DOHH2 (cell line): ENCODE measurements at regions not wholly inside any gene's neighbourhood (a gene's known extent, or its start where the extent isn't known, plus 50 kb on each side); places are given as distances from the start of the nearest gene placed in this dataset.

ENCODE experiments used
- H3F3A ChIP-seq: fragments of 200-600 bp; sonication (generic), shearing (Covaris generic); 2 replicates; pipeline ENCODE4 v1.6.0; 2016; ENCODE audit warnings: antibody characterized with exemption, mild to moderate bottlenecking; ENCODE audit not compliant: control insufficient read depth, insufficient read depth
- H3K27ac ChIP-seq: fragments of 200-600 bp; sonication (generic); 2 replicates; pipeline ENCODE4 v1.5.1; 2014; ENCODE audit warnings: low read depth, mild to moderate bottlenecking, low read length, moderate library complexity
- H3K27me3 ChIP-seq: fragments of 200-600 bp; sonication (generic); 2 replicates; pipeline ENCODE4 v1.6.1; 2014; ENCODE audit warnings: mild to moderate bottlenecking, low read length, mixed read lengths; ENCODE audit not compliant: control insufficient read depth
- H3K36me3 ChIP-seq: fragments of 200-600 bp; sonication (generic); 2 replicates; pipeline ENCODE4 v1.6.1; 2014; ENCODE audit warnings: mild to moderate bottlenecking, low read length, moderate library complexity, mixed read lengths; ENCODE audit not compliant: control insufficient read depth
- H3K4me1 ChIP-seq: fragments of 200-600 bp; sonication (generic); 2 replicates; pipeline ENCODE4 v1.6.1; 2014; ENCODE audit warnings: mild to moderate bottlenecking, low read length, mixed read lengths; ENCODE audit not compliant: control insufficient read depth
- H3K4me2 ChIP-seq: fragments of 200-600 bp; sonication (generic); 2 replicates; pipeline ENCODE4 v1.6.0; 2014; ENCODE audit warnings: mild to moderate bottlenecking, low read length, moderate library complexity
- H3K4me3 ChIP-seq: fragments of 200-600 bp; sonication (generic); 2 replicates; pipeline ENCODE4 v1.5.1; 2014; ENCODE audit warnings: mild to moderate bottlenecking, low read length, mixed read lengths
- H3K79me2 ChIP-seq: fragments of 200-600 bp; sonication (generic); 2 replicates; pipeline ENCODE4 v1.6.1; 2014; ENCODE audit warnings: mild to moderate bottlenecking, low read length, mixed read lengths; ENCODE audit not compliant: control insufficient read depth
- H3K9me2 ChIP-seq: fragments of 200-600 bp; sonication (generic); replicated peaks from 2 replicates; pipeline ENCODE4 v1.6.1; 2014; ENCODE audit warnings: mild to moderate bottlenecking, low read length, mixed read lengths; ENCODE audit not compliant: control insufficient read depth
- H3K9me3 ChIP-seq: fragments of 200-600 bp; sonication (generic); 2 replicates; pipeline ENCODE4 v1.6.1; 2014; ENCODE audit warnings: antibody characterized with exemption, low read length, mixed read lengths; ENCODE audit not compliant: control insufficient read depth, insufficient read depth
- H4K20me1 ChIP-seq: fragments of 200-600 bp; sonication (generic); 2 replicates; pipeline ENCODE4 v1.6.0; 2014; ENCODE audit warnings: low read depth, mild to moderate bottlenecking, antibody characterized with exemption, low read length, moderate library complexity; ENCODE audit not compliant: control insufficient read depth, insufficient read depth
- CTCF ChIP-seq: fragments of 200-600 bp; sonication (generic); IDR thresholded peaks from one replicate; pipeline ENCODE4 v1.5.1; 2014; ENCODE audit warnings: antibody characterized with exemption, mild to moderate bottlenecking, low read depth, low read length; ENCODE audit not compliant: poor library complexity, severe bottlenecking
- EZH2phosphoT487 ChIP-seq: fragments of 200-600 bp; sonication (generic); IDR thresholded peaks from 2 replicates; pipeline ENCODE4 v1.6.1; 2017; ENCODE audit warnings: borderline replicate concordance, mild to moderate bottlenecking, antibody characterized with exemption, low read length, moderate library complexity, mixed read lengths

GRCh38 chr1:73167009-73167657 lies 884.8 kb upstream of the NEGR1 start:
- H3K27me3 ChIP-seq, result no peaks in the 10 kb centered on the region

GRCh38 chr1:73162564-73162963 lies 880.2 kb upstream of the NEGR1 start:
- no peaks in the 10 kb centered on the region for H3F3A ChIP-seq
- no peaks in the 10 kb centered on the region for H3K79me2 ChIP-seq
- TF ChIP-seq EZH2phosphoT487, result no peak
- no peak for TF ChIP-seq CTCF
- no peak overlapping the region for H3K27ac ChIP-seq
- no peak overlapping the region for H3K4me2 ChIP-seq
- no peaks in the 10 kb centered on the region for H3K9me2 ChIP-seq
- no peaks in the 10 kb centered on the region for H3K36me3 ChIP-seq
- H3K4me1 ChIP-seq, result no peaks in the 10 kb centered on the region
- H4K20me1 ChIP-seq, result no peaks in the 10 kb centered on the region
- H3K4me3 ChIP-seq, result no peak overlapping the region
- no peaks in the 10 kb centered on the region for H3K9me3 ChIP-seq
- H3K27me3 ChIP-seq, result no peaks in the 10 kb centered on the region

More at GRCh38 chr1:73167009-73167657, 884.8 kb upstream of the NEGR1 start:
- Histone ChIP-seq H3K9me2 (no peaks in the 10 kb centered on the region), H4K20me1 (no peaks in the 10 kb centered on the region), H3K36me3 (no peaks in the 10 kb centered on the region), H3F3A (no peaks in the 10 kb centered on the region), H3K4me2 (no peak overlapping the region), H3K4me3 (no peak overlapping the region), H3K27ac (no peak overlapping the region), H3K9me3 (no peaks in the 10 kb centered on the region), H3K4me1 (no peaks in the 10 kb centered on the region), H3K79me2 (no peaks in the 10 kb centered on the region)
- TF ChIP-seq CTCF (no peak), EZH2phosphoT487 (no peak)

GRCh38 chr1:73161418-73161817 lies 879.1 kb upstream of the NEGR1 start:
- Histone ChIP-seq H3K79me2 (no peaks in the 10 kb centered on the region), H3K27me3 (no peaks in the 10 kb centered on the region), H4K20me1 (no peaks in the 10 kb centered on the region), H3K4me1 (no peaks in the 10 kb centered on the region), H3K36me3 (no peaks in the 10 kb centered on the region), H3K4me2 (no peak overlapping the region), H3K27ac (no peak overlapping the region), H3K4me3 (no peak overlapping the region), H3K9me2 (no peaks in the 10 kb centered on the region), H3F3A (no peaks in the 10 kb centered on the region), H3K9me3 (no peaks in the 10 kb centered on the region)
- no peak for TF ChIP-seq CTCF
- no peak for TF ChIP-seq EZH2phosphoT487
